RWPE2 (cell line): ENCODE measurements at regions not wholly inside any gene's neighbourhood (a gene's known extent, or its start where the extent isn't known, plus 50 kb on each side); places are given as distances from the start of the nearest gene placed in this dataset.

Source experiments
- ATAC-seq: fragments of 200-7000 bp; cut with Tn5 transposase; 3 replicates; pipeline ENCODE4 v1.9.1; 2021; ENCODE audit warnings: low read depth
- DNase-seq: peaks from one replicate; pipeline ENCODE4 v3.0.0-alpha.2; 2020; ENCODE audit warnings: low spot score
- H3K27ac ChIP-seq: fragments of 450-650 bp; 2 replicates; pipeline ENCODE4 v1.5.1; 2017; ENCODE audit warnings: mild to moderate bottlenecking; ENCODE audit not compliant: poor library complexity, severe bottlenecking
- H3K27me3 ChIP-seq: fragments of 250-450 bp; sonication (Bioruptor Pico); 2 replicates; pipeline ENCODE4 v1.5.1; 2021; ENCODE audit warnings: mild to moderate bottlenecking, moderate library complexity; ENCODE audit not compliant: insufficient read depth, poor library complexity, severe bottlenecking
- H3K36me3 ChIP-seq: fragments of 250-450 bp; sonication (Bioruptor Pico); 2 replicates; pipeline ENCODE4 v1.5.1; 2020; ENCODE audit warnings: low read depth, mild to moderate bottlenecking, moderate library complexity
- H3K4me1 ChIP-seq: fragments of 250-450 bp; sonication (Bioruptor Pico); 2 replicates; pipeline ENCODE4 v1.5.1; 2021; ENCODE audit warnings: mild to moderate bottlenecking, moderate library complexity; ENCODE audit not compliant: insufficient read depth, poor library complexity, severe bottlenecking
- H3K4me3 ChIP-seq: fragments of 250-450 bp; sonication (Bioruptor Pico); 2 replicates; pipeline ENCODE4 v1.5.1; 2021; ENCODE audit warnings: mild to moderate bottlenecking, moderate library complexity; ENCODE audit not compliant: severe bottlenecking
- H3K9me3 ChIP-seq: fragments of 250-450 bp; sonication (Bioruptor Pico); 2 replicates; pipeline ENCODE4 v1.5.1; 2021; ENCODE audit warnings: mild to moderate bottlenecking, moderate library complexity; ENCODE audit not compliant: severe bottlenecking
- TF ChIP-seq, protein P1 (sequence below): fragments of 450-650 bp; IDR thresholded peaks from one replicate; pipeline ENCODE4 v1.5.1; 2017; ENCODE audit warnings: mild to moderate bottlenecking, moderate library complexity; ENCODE audit not compliant: poor library complexity, severe bottlenecking

DNA sequence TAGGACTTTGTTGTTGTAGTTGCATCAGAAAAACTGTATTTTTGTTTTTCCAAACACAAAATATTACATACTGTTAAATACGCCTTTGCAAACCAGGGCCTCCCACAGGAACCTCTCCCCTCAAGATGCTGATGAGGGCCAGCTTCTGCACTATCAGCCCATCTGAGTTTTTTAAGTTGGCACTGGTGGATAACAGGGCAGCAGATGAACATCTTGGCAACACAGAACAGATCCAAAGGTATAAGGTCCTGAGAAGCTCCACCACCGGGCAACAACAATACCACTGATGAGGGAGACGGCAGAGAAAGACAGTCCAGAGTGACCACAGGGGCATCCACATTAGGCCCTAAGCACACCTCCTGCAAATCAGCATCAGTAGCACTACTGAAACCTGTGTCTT lies 177.7 kb downstream of the DLL1 start:
- Histone ChIP-seq H3K4me3 (no peak overlapping the region), H3K9me3 (no peaks in the 10 kb centered on the region), H3K27me3 (no peaks in the 10 kb centered on the region), H3K27ac (no peak overlapping the region), H3K4me1 (peaks cover 4% of the 10 kb centered on the region), H3K36me3 (no peaks in the 10 kb centered on the region)
- ATAC-seq: no peak
- TF ChIP-seq, protein P1, sequence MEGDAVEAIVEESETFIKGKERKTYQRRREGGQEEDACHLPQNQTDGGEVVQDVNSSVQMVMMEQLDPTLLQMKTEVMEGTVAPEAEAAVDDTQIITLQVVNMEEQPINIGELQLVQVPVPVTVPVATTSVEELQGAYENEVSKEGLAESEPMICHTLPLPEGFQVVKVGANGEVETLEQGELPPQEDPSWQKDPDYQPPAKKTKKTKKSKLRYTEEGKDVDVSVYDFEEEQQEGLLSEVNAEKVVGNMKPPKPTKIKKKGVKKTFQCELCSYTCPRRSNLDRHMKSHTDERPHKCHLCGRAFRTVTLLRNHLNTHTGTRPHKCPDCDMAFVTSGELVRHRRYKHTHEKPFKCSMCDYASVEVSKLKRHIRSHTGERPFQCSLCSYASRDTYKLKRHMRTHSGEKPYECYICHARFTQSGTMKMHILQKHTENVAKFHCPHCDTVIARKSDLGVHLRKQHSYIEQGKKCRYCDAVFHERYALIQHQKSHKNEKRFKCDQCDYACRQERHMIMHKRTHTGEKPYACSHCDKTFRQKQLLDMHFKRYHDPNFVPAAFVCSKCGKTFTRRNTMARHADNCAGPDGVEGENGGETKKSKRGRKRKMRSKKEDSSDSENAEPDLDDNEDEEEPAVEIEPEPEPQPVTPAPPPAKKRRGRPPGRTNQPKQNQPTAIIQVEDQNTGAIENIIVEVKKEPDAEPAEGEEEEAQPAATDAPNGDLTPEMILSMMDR: no peak
- no peak for DNase-seq

DNA sequence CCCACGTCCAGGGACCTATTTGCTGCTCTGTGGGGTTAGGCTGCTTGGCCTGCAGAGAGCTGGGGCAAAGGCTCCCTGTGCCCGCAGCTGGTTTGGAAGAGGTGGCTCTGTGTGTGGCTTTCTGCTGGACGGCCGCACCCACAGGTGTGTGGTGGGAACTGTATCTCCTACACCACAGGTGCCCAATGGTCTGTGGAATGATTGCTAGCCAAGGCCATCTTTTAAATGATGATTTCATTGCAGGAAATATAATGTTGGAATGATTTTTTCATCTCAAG lies 178.4 kb downstream of the DLL1 start:
- H3K27me3 ChIP-seq: no peaks in the 10 kb centered on the region
- H3K4me3 ChIP-seq: no peak overlapping the region
- H3K9me3 ChIP-seq: no peaks in the 10 kb centered on the region
- DNase-seq (no peak), ATAC-seq (no peak)
- peaks cover 4% of the 10 kb centered on the region for H3K4me1 ChIP-seq
- H3K27ac ChIP-seq: no peak overlapping the region
- no peaks in the 10 kb centered on the region for H3K36me3 ChIP-seq
- TF ChIP-seq, protein P1: no peak

DNA sequence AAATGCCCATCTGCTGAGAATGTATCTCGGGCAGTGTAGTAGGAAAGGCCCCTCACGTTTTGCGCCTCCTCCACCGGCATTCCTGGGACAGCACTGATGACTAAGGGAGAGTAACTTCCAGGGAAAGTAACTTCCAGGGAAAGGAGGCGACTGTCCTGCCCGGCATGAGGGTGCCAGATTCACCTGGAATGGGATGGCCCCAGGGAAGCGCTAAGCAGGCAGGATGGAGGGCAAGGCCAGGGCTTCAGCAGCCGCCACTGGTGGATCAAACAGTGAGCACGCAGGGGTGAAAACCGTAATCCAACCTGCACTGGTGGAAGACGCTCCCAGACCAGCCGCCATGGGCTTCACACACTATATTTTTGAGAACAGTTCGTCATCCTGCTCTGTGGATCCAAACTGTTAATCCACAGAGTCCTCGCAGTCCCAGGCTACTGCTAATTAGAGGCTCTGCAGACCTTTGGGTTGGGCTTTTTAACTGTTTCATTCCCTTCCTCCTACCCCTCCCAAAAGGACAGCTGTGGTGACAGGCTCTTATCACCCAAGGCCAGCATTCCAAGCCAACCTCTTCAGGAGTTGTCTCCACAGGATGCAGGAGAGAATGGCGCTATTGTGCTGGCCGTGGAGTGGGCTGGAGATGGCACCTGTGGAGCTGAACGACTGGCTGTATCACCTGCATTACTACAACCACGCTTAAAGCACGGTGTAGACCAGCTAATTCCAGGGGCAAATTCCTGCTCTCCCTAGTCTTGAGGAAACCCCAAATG lies 178.9 kb downstream of the DLL1 start:
- TF ChIP-seq, protein P1: no peak
- ATAC-seq (no peak), DNase-seq (no peak)
- no peak overlapping the region for H3K4me3 ChIP-seq
- H3K36me3 ChIP-seq: no peaks in the 10 kb centered on the region
- H3K27me3 ChIP-seq: no peaks in the 10 kb centered on the region
- peaks cover 4% of the 10 kb centered on the region for H3K4me1 ChIP-seq
- H3K9me3 ChIP-seq: no peaks in the 10 kb centered on the region
- no peak overlapping the region for H3K27ac ChIP-seq

DNA sequence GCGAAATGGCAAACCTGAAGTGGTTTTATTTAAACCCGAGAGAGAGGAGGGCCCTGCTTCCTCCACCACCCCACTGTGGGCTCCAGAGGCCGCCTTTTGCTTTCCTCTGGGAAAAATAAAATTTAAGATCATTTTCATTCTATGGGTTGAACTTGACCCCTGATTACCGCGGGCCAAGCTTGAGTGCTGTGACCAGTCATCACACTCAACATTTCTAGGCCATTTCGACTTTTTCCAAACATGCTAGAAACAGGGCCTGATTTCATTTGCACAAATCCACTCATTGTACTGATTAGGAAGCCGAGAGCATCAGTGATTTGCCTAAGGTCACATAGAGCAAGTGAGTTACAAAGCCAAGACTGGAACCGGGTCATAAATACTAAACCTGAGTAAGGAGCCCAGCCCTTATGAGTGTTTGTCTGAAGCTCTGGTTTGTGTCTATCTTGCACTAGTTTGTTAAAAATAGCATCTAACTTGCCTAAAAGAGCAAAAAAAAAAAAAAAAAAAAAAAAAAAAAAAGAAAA lies 179.7 kb downstream of the DLL1 start:
- Histone ChIP-seq H3K27me3 (no peaks in the 10 kb centered on the region), H3K4me1 (peaks cover 4% of the 10 kb centered on the region), H3K9me3 (no peaks in the 10 kb centered on the region), H3K27ac (no peak overlapping the region), H3K36me3 (no peaks in the 10 kb centered on the region), H3K4me3 (no peak overlapping the region)
- TF ChIP-seq, protein P1: no peak
- ATAC-seq (no peak), DNase-seq (no peak)
